GM21529 (cell line): ENCODE measurements at regions not wholly inside any gene's neighbourhood (a gene's known extent, or its start where the extent isn't known, plus 50 kb on each side); places are given as distances from the start of the nearest gene placed in this dataset.

Experiments
- ATAC-seq: cut with Tn5 transposase; IDR thresholded peaks from one replicate; pipeline ENCODE4 v1.9.1; 2021; ENCODE audit not compliant: unreplicated experiment

- no peak for ATAC-seq
These were observed 214.7 kb downstream of the QDPR start for GRCh38 chr4:17296921-17297890.

- ATAC-seq: no peak
These were observed 218.0 kb downstream of the QDPR start for GRCh38 chr4:17293901-17294300.

GRCh38 chr4:17288151-17288550, 223.7 kb downstream of the QDPR start:
- no peak for ATAC-seq

- no peak for ATAC-seq
These were observed 225.0 kb downstream of the QDPR start for GRCh38 chr4:17286752-17287460.

GRCh38 chr4:17285747-17286146, 226.1 kb downstream of the QDPR start:
- no peak for ATAC-seq

GRCh38 chr4:17284323-17285175, 227.3 kb downstream of the QDPR start:
- ATAC-seq: no peak

GRCh38 chr4:17283832-17284231, 228.1 kb downstream of the QDPR start:
- ATAC-seq: no peak

GRCh38 chr4:17283251-17283650, 228.6 kb downstream of the QDPR start:
- ATAC-seq: no peak

- no peak for ATAC-seq
These were observed 231.4 kb downstream of the QDPR start for GRCh38 chr4:17280261-17281018.

- ATAC-seq: no peak
These were observed 235.1 kb downstream of the QDPR start for GRCh38 chr4:17276776-17277175.

- no peak for ATAC-seq
These were observed 236.1 kb downstream of the QDPR start for GRCh38 chr4:17275836-17276235.

- ATAC-seq: no peak
These were observed 238.8 kb downstream of the QDPR start for GRCh38 chr4:17273047-17273446.

- ATAC-seq: no peak
These were observed 239.7 kb downstream of the QDPR start for GRCh38 chr4:17272154-17272553.

- ATAC-seq: no peak
These were observed 246.2 kb downstream of the QDPR start for GRCh38 chr4:17265653-17266052.

- ATAC-seq: no peak
These were observed 246.8 kb downstream of the QDPR start for GRCh38 chr4:17265139-17265538.

GRCh38 chr4:17260166-17260907, 251.6 kb downstream of the QDPR start:
- ATAC-seq: no peak

GRCh38 chr4:17258106-17258505, 253.8 kb downstream of the QDPR start:
- no peak for ATAC-seq

- no peak for ATAC-seq
These were observed 259.8 kb downstream of the QDPR start for GRCh38 chr4:17252131-17252530.

GRCh38 chr4:17251101-17251500, 260.8 kb downstream of the QDPR start:
- ATAC-seq: no peak

- ATAC-seq: no peak
These were observed 261.3 kb downstream of the QDPR start for GRCh38 chr4:17250591-17250990.
